ENCODE measurements at regions not wholly inside any gene's neighbourhood (a gene's known extent, or its start where the extent isn't known, plus 50 kb on each side); places are given as distances from the start of the nearest gene placed in this dataset.

- WGBS, 2 experiments (ENCODE audit: insufficient coverage in 1 of 2, insufficient read length in 1 of 2): 91% methylated on average over 4 to 8 of the region's 8 CpGs
These were observed 285.9 kb downstream of the KIF4B start for GRCh38 chr5:155299386-155300005.

GRCh38 chr5:155303120-155303519, 289.6 kb downstream of the KIF4B start:
- no peak overlapping the region for H3K27ac Mint-ChIP-seq
- DNase-seq: no peak
- TF ChIP-seq, protein P1, sequence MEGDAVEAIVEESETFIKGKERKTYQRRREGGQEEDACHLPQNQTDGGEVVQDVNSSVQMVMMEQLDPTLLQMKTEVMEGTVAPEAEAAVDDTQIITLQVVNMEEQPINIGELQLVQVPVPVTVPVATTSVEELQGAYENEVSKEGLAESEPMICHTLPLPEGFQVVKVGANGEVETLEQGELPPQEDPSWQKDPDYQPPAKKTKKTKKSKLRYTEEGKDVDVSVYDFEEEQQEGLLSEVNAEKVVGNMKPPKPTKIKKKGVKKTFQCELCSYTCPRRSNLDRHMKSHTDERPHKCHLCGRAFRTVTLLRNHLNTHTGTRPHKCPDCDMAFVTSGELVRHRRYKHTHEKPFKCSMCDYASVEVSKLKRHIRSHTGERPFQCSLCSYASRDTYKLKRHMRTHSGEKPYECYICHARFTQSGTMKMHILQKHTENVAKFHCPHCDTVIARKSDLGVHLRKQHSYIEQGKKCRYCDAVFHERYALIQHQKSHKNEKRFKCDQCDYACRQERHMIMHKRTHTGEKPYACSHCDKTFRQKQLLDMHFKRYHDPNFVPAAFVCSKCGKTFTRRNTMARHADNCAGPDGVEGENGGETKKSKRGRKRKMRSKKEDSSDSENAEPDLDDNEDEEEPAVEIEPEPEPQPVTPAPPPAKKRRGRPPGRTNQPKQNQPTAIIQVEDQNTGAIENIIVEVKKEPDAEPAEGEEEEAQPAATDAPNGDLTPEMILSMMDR (conservative IDR thresholded peaks at IDR 0.05): no peak
- Histone ChIP-seq H3K36me3 (ENCODE audit: control insufficient read depth, insufficient read depth, low read length) (no peaks in the 10 kb centered on the region), H3K27ac (ENCODE audit: low read depth, low read length) (no peak overlapping the region), H3K9ac (ENCODE audit: extremely low read depth, low read length, poor library complexity, severe bottlenecking) (no peak overlapping the region), H3K27me3 (ENCODE audit: control insufficient read depth, insufficient read depth, low read length, poor library complexity, severe bottlenecking) (no peaks in the 10 kb centered on the region), H3K9me3 (ENCODE audit: control insufficient read depth, low read length) (no peaks in the 10 kb centered on the region), H3K4me1 (ENCODE audit: control insufficient read depth, insufficient read depth, low read length) (no peaks in the 10 kb centered on the region), H3K4me3 (ENCODE audit: low read length) (no peak overlapping the region)
- peaks cover 4% of the 10 kb centered on the region for H3K4me1 Mint-ChIP-seq
- H3K4me3 Mint-ChIP-seq: no peak overlapping the region
- no peaks in the 10 kb centered on the region for H3K36me3 Mint-ChIP-seq (ENCODE audit: low read depth)
- no peaks in the 10 kb centered on the region for H3K27me3 Mint-ChIP-seq (ENCODE audit: insufficient read depth)
- H3K9me3 Mint-ChIP-seq: no peaks in the 10 kb centered on the region
- WGBS, 2 experiments (ENCODE audit: insufficient coverage in 1 of 2, insufficient read length in 1 of 2): 69 to 79% methylated on average over 3 of the region's 3 CpGs

More at GRCh38 chr5:155299386-155300005, 285.9 kb downstream of the KIF4B start:
- Mint-ChIP-seq H3K27ac (no peak overlapping the region), H3K27me3 (ENCODE audit: insufficient read depth) (no peaks in the 10 kb centered on the region), H3K4me3 (no peak overlapping the region), H3K4me1 (no peaks in the 10 kb centered on the region), H3K36me3 (ENCODE audit: low read depth) (no peaks in the 10 kb centered on the region), H3K9me3 (no peaks in the 10 kb centered on the region)
- no peak for DNase-seq
- Histone ChIP-seq H3K9me3 (ENCODE audit: control insufficient read depth, low read length) (no peaks in the 10 kb centered on the region), H3K4me1 (ENCODE audit: control insufficient read depth, insufficient read depth, low read length) (peaks cover 5% of the 10 kb centered on the region), H3K36me3 (ENCODE audit: control insufficient read depth, insufficient read depth, low read length) (no peaks in the 10 kb centered on the region), H3K4me3 (ENCODE audit: low read length) (no peak overlapping the region), H3K27ac (ENCODE audit: low read depth, low read length) (no peak overlapping the region), H3K27me3 (ENCODE audit: control insufficient read depth, insufficient read depth, low read length, poor library complexity, severe bottlenecking) (no peaks in the 10 kb centered on the region), H3K9ac (ENCODE audit: extremely low read depth, low read length, poor library complexity, severe bottlenecking) (no peak overlapping the region)
- TF ChIP-seq, protein P1 (conservative IDR thresholded peaks at IDR 0.05): no peak

DNA sequence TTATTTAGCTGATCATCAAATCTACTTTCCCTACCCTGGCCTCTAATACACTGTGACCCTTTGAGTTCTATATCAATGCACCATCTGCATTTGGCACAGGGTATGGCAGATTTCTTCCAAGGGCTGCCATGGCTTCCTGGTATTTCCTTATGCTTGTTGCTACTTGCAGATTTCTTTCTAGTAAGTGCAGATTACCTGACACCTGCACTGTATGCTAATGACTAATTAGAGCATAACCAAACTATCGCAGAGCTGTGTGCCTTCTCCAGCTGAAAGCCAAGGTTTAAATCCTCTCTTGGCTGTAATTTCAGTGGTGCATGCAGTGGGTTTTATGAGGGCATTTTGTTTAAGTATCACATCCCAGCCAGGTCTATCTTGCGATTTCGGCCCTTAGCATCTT, 293.7 kb downstream of the KIF4B start:
- Histone ChIP-seq H3K9ac (ENCODE audit: extremely low read depth, low read length, poor library complexity, severe bottlenecking) (no peak overlapping the region), H3K4me3 (ENCODE audit: low read length) (no peak overlapping the region), H3K27me3 (ENCODE audit: control insufficient read depth, insufficient read depth, low read length, poor library complexity, severe bottlenecking) (no peaks in the 10 kb centered on the region), H3K27ac (ENCODE audit: low read depth, low read length) (no peak overlapping the region), H3K9me3 (ENCODE audit: control insufficient read depth, low read length) (no peaks in the 10 kb centered on the region), H3K4me1 (ENCODE audit: control insufficient read depth, insufficient read depth, low read length) (no peaks in the 10 kb centered on the region), H3K36me3 (ENCODE audit: control insufficient read depth, insufficient read depth, low read length) (no peaks in the 10 kb centered on the region)
- Mint-ChIP-seq H3K9me3 (no peaks in the 10 kb centered on the region), H3K4me1 (peaks cover 21% of the 10 kb centered on the region), H3K4me3 (no peak overlapping the region), H3K27ac (no peak overlapping the region), H3K36me3 (ENCODE audit: low read depth) (no peaks in the 10 kb centered on the region), H3K27me3 (ENCODE audit: insufficient read depth) (no peaks in the 10 kb centered on the region)
- WGBS, 2 experiments (ENCODE audit: insufficient coverage in 1 of 2, insufficient read length in 1 of 2): 95 to 100% methylated on average over 3 of the region's 3 CpGs
- TF ChIP-seq, protein P1 (conservative IDR thresholded peaks at IDR 0.05): no peak
- no peak for DNase-seq
